SK-N-SH treated with all-trans-retinoic acid at 6 μM for 48 hours (cell line): ENCODE measurements at regions not wholly inside any gene's neighbourhood (a gene's known extent, or its start where the extent isn't known, plus 50 kb on each side); places are given as distances from the start of the nearest gene placed in this dataset.

Experiments used
- BACH2 ChIP-seq: fragments of 250-450 bp; sonication (Bioruptor Pico); IDR thresholded peaks from 2 replicates; pipeline ENCODE4 v1.9.0; 2021; ENCODE audit warnings: mild to moderate bottlenecking, borderline replicate concordance
- ISL1 ChIP-seq: fragments of 250-450 bp; sonication (Bioruptor Pico); IDR thresholded peaks from 2 replicates; pipeline ENCODE4 v2.1.2; 2022; ENCODE audit warnings: mild to moderate bottlenecking, moderate library complexity
- PPARA ChIP-seq: fragments of 250-450 bp; sonication (Bioruptor Pico); IDR thresholded peaks from 2 replicates; pipeline ENCODE4 v1.5.0; 2020; ENCODE audit warnings: mild to moderate bottlenecking, borderline replicate concordance
- RARB ChIP-seq: fragments of 250-450 bp; sonication (Bioruptor Pico); IDR thresholded peaks from 2 replicates; pipeline ENCODE4 v1.8.0; 2021; ENCODE audit warnings: mild to moderate bottlenecking, moderate library complexity
- TOX ChIP-seq: fragments of 250-450 bp; sonication (Bioruptor Pico); IDR thresholded peaks from 2 replicates; pipeline ENCODE4 v1.8.0; 2021; ENCODE audit warnings: mild to moderate bottlenecking, moderate library complexity, borderline replicate concordance
- ZFP3 ChIP-seq: fragments of 250-450 bp; sonication (Bioruptor Pico); IDR thresholded peaks from 2 replicates; pipeline ENCODE4 v1.5.0; 2020; ENCODE audit warnings: mild to moderate bottlenecking, moderate library complexity
- TF ChIP-seq, protein P1 (sequence below): fragments of 250-450 bp; sonication (Bioruptor Pico); IDR thresholded peaks from 2 replicates; pipeline ENCODE4 v1.5.1; 2020; ENCODE audit warnings: low read depth, mild to moderate bottlenecking, moderate library complexity

DNA sequence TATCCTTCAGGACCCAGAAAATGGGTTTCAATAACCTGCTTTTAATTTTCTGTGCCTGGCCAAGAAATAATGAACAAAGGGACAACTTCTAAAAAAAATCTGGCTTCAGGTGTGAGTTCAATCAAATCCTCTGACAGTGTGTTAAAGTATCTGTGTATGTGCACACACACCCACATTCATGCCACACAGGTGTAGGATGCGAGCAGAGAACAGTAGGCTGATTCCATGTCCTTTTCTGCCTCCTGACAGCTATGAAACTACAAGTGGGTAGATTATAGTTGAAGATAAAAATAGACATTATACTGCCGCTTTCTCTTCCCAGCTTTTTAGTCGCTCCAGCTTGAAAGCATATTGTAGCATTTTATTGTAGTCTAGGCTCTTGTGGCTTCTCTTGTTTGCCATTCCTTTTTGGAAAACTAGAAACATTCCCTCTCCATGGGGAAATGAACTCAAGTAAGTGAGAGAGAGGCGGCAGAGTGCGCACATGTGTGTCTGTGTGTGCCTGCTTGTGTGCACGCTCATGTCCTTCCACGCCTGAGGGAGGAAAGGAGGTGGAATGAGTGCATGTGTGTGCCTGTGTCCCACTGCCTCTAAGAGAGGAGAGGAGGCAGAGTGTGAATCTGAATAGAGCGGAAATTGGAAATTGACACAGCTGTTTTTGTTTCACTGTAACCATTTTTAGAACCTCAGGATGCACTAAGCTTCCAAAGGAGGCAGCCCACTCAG, 273.0 kb downstream of the ELAVL2 start:
- TF ChIP-seq RARB (CRISPR knock-in tag): no peak
- TF ChIP-seq PPARA (CRISPR knock-in tag): no peak
- TF ChIP-seq ZFP3: no peak
- no peak for TF ChIP-seq TOX
- TF ChIP-seq ISL1 (CRISPR knock-in tag): no peak
- TF ChIP-seq, protein P1, sequence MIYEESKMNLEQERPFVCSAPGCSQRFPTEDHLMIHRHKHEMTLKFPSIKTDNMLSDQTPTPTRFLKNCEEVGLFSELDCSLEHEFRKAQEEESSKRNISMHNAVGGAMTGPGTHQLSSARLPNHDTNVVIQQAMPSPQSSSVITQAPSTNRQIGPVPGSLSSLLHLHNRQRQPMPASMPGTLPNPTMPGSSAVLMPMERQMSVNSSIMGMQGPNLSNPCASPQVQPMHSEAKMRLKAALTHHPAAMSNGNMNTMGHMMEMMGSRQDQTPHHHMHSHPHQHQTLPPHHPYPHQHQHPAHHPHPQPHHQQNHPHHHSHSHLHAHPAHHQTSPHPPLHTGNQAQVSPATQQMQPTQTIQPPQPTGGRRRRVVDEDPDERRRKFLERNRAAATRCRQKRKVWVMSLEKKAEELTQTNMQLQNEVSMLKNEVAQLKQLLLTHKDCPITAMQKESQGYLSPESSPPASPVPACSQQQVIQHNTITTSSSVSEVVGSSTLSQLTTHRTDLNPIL: no peak
- TF ChIP-seq BACH2 (CRISPR knock-in tag): no peak
